SHP77 treated with DMSO at 0.1 percent for 48 hours (cell line): ENCODE measurements at regions not wholly inside any gene's neighbourhood (a gene's known extent, or its start where the extent isn't known, plus 50 kb on each side); places are given as distances from the start of the nearest gene placed in this dataset.
"Not testable (repeated sequence)": the region's sequence is repeated elsewhere in the genome, so short reads cannot be mapped to it uniquely, and the experiment has no call there.

Experiments
- DNase-seq: peaks from one replicate; lab custom pipeline; 2025; lab: John Stamatoyannopoulos, UW

- no peak for DNase-seq
Observed at GRCh38 chr22:48494968-48495750, 1332.5 kb downstream of the BRD1 start.

- no peak for DNase-seq
Observed at GRCh38 chr22:48494256-48494967, 1333.3 kb downstream of the BRD1 start.

- DNase-seq: no peak
Observed at GRCh38 chr22:48493733-48494132, 1333.9 kb downstream of the BRD1 start.

- peak; percentile 34 for DNase-seq
Observed at GRCh38 chr22:48492366-48493320, 1335.0 kb downstream of the BRD1 start.

GRCh38 chr22:48491451-48491941 lies 1336.2 kb downstream of the BRD1 start:
- no peak for DNase-seq

GRCh38 chr22:48490500-48491411 lies 1336.9 kb downstream of the BRD1 start:
- no peak for DNase-seq

GRCh38 chr22:48489551-48490499 lies 1337.8 kb downstream of the BRD1 start:
- DNase-seq: no peak

GRCh38 chr22:48488611-48489511 lies 1338.8 kb downstream of the BRD1 start:
- no peak for DNase-seq

GRCh38 chr22:48488149-48488551 lies 1339.5 kb downstream of the BRD1 start:
- no peak for DNase-seq

- no peak for DNase-seq
Observed at GRCh38 chr22:48486558-48486957, 1341.1 kb downstream of the BRD1 start.

GRCh38 chr22:48486134-48486532 lies 1341.5 kb downstream of the BRD1 start:
- no peak for DNase-seq

GRCh38 chr22:48485149-48486133 lies 1342.2 kb downstream of the BRD1 start:
- DNase-seq: no peak

GRCh38 chr22:48483764-48484528 lies 1343.7 kb downstream of the BRD1 start:
- DNase-seq: no peak

- DNase-seq: no peak
Observed at GRCh38 chr22:48482771-48483170, 1344.9 kb downstream of the BRD1 start.

GRCh38 chr22:48482198-48482597 lies 1345.5 kb downstream of the BRD1 start:
- DNase-seq: not testable (repeated sequence)

- no peak for DNase-seq
Observed at GRCh38 chr22:48481748-48482147, 1345.9 kb downstream of the BRD1 start.
